Natural killer cell (primary cell): ENCODE measurements at regions not wholly inside any gene's neighbourhood (a gene's known extent, or its start where the extent isn't known, plus 50 kb on each side); places are given as distances from the start of the nearest gene placed in this dataset.

Source experiments
- ATAC-seq, 3 donors: fragments of 150-1000 bp in 2 of 3; fragments of 200-7000 bp in 1 of 3; cut with Tn5 transposase; 1 replicate in 1 of 3; 2 replicates in 2 of 3; pipeline ENCODE4 v1.10.0; 2021; ENCODE audit warnings: mild to moderate bottlenecking in 2 of 3, moderate library complexity in 2 of 3
- DNase-seq, 2 donors: peaks; one replicate each; pipeline versions ENCODE4 v3.0.0 to v3.0.0-alpha.2; 2013 to 2021; ENCODE audit warnings: mixed read lengths in 1 of 2
- H3K27ac ChIP-seq: one replicate; pipeline ENCODE4 v1.5.1; 2013; ENCODE audit warnings: mild to moderate bottlenecking, low read length
- H3K27me3 ChIP-seq: one replicate; pipeline ENCODE4 v1.6.1; 2013; ENCODE audit warnings: low read length; ENCODE audit not compliant: control insufficient read depth, insufficient read depth
- H3K36me3 ChIP-seq: one replicate; pipeline ENCODE4 v1.6.1; 2013; ENCODE audit warnings: low read length; ENCODE audit not compliant: control insufficient read depth, insufficient read depth
- H3K4me1 ChIP-seq: one replicate; pipeline ENCODE4 v1.6.1; 2013; ENCODE audit warnings: low read length; ENCODE audit not compliant: control insufficient read depth, insufficient read depth
- H3K4me3 ChIP-seq: one replicate; pipeline ENCODE4 v1.5.1; 2013; ENCODE audit warnings: low read length
- H3K9me3 ChIP-seq: one replicate; pipeline ENCODE4 v1.6.1; 2013; ENCODE audit warnings: low read length; ENCODE audit not compliant: control insufficient read depth, insufficient read depth
- H3K27ac Mint-ChIP-seq, 2 donors: one replicate each; pipeline ENCODE4 v1.8.0; 2022; ENCODE audit warnings: mild to moderate bottlenecking in 2 of 2, mixed read lengths in 2 of 2, moderate library complexity in 1 of 2
- H3K27me3 Mint-ChIP-seq, 2 donors: one replicate each; pipeline ENCODE4 v1.8.0; 2022; ENCODE audit warnings: low read depth in 2 of 2, mixed read lengths in 2 of 2
- H3K36me3 Mint-ChIP-seq: one replicate; pipeline ENCODE4 v1.8.0; 2022; ENCODE audit warnings: mixed read lengths
- H3K4me1 Mint-ChIP-seq, 2 donors: one replicate each; pipeline ENCODE4 v1.8.0; 2022; ENCODE audit warnings: mixed read lengths in 2 of 2
- H3K4me3 Mint-ChIP-seq: one replicate; pipeline ENCODE4 v1.8.0; 2022; ENCODE audit warnings: mild to moderate bottlenecking, moderate library complexity, mixed read lengths
- H3K9me3 Mint-ChIP-seq, 2 donors: one replicate each; pipeline ENCODE4 v1.8.0; 2022; ENCODE audit warnings: mixed read lengths in 2 of 2
- CTCF ChIP-seq: fragments of 200-600 bp; IDR thresholded peaks from one replicate; pipeline ENCODE4 v1.8.0; 2022; ENCODE audit warnings: antibody characterized with exemption
- WGBS: methylation state at CpG from one replicate; pipeline ENCODE4 v1.1.7; 2013; ENCODE audit warnings: missing lambda C conversion rate; ENCODE audit not compliant: insufficient coverage; 5-methylcytosine and 5-hydroxymethylcytosine counted together
- intact Hi-C: fragments of 100-400 bp; cut with micrococcal nuclease; formaldehyde crosslinking; loops from one replicate; pipeline ENCODE4 v1.14.2; 2022

GRCh38 chr5:82336959-82337351 is 58.8 kb upstream of the RPS23 start:
- no peaks in the 10 kb centered on the region for H3K36me3 Mint-ChIP-seq
- ATAC-seq (no peak), DNase-seq (no peak)
- no peaks in the 10 kb centered on the region for H3K9me3 Mint-ChIP-seq
- Histone ChIP-seq H3K4me1 (no peaks in the 10 kb centered on the region), H3K9me3 (no peaks in the 10 kb centered on the region), H3K4me3 (no peak overlapping the region), H3K27me3 (no peaks in the 10 kb centered on the region), H3K27ac (no peak overlapping the region), H3K36me3 (no peaks in the 10 kb centered on the region)
- no peak overlapping the region for H3K27ac Mint-ChIP-seq
- no peak overlapping the region for H3K4me3 Mint-ChIP-seq
- WGBS: 93% methylated on average over 1 of the region's 1 CpG
- no peak for TF ChIP-seq CTCF
- H3K27me3 Mint-ChIP-seq: no peaks in the 10 kb centered on the region
- intact Hi-C loops: no loop called here
- no peaks in the 10 kb centered on the region for H3K4me1 Mint-ChIP-seq

- no peak for DNase-seq
- intact Hi-C loops: no loop called here
- H3K4me1 ChIP-seq: no peaks in the 10 kb centered on the region
- Mint-ChIP-seq H3K27me3 (no peaks in the 10 kb centered on the region), H3K4me3 (no peak overlapping the region), H3K36me3 (no peaks in the 10 kb centered on the region), H3K4me1 (no peaks in the 10 kb centered on the region), H3K27ac (no peak overlapping the region), H3K9me3 (no peaks in the 10 kb centered on the region)
- no peak for TF ChIP-seq CTCF
- H3K27ac ChIP-seq: no peak overlapping the region
- 97% methylated on average over 3 of the region's 3 CpGs for WGBS
- H3K4me3 ChIP-seq: no peak overlapping the region
- no peak for ATAC-seq
- no peaks in the 10 kb centered on the region for H3K9me3 ChIP-seq
- no peaks in the 10 kb centered on the region for H3K36me3 ChIP-seq
- no peaks in the 10 kb centered on the region for H3K27me3 ChIP-seq
Observed at GRCh38 chr5:82336226-82336958, 58.2 kb upstream of the RPS23 start.

GRCh38 chr5:82335806-82336205 is 57.7 kb upstream of the RPS23 start:
- TF ChIP-seq CTCF: no peak
- intact Hi-C loops: no loop called here

GRCh38 chr5:82334856-82335255 is 56.7 kb upstream of the RPS23 start:
- TF ChIP-seq CTCF: no peak
- peaks cover 0 to 3% of the 10 kb centered on the region in 2 donors for H3K27me3 Mint-ChIP-seq
- DNase-seq (no peak), ATAC-seq (no peak)
- H3K27ac Mint-ChIP-seq: no peak overlapping the region
- Histone ChIP-seq H3K36me3 (no peaks in the 10 kb centered on the region), H3K4me1 (no peaks in the 10 kb centered on the region), H3K9me3 (no peaks in the 10 kb centered on the region), H3K27me3 (no peaks in the 10 kb centered on the region), H3K4me3 (no peak overlapping the region), H3K27ac (no peak overlapping the region)
- H3K36me3 Mint-ChIP-seq: no peaks in the 10 kb centered on the region
- H3K4me1 Mint-ChIP-seq: no peaks in the 10 kb centered on the region
- intact Hi-C loops: no loop called here
- no peak overlapping the region for H3K4me3 Mint-ChIP-seq
- H3K9me3 Mint-ChIP-seq: no peaks in the 10 kb centered on the region
- 54% methylated on average over 3 of the region's 4 CpGs for WGBS

More at GRCh38 chr5:82335806-82336205, 57.7 kb upstream of the RPS23 start:
- WGBS: 88% methylated on average over 5 of the region's 5 CpGs
- Mint-ChIP-seq H3K9me3 (no peaks in the 10 kb centered on the region), H3K4me1 (no peaks in the 10 kb centered on the region), H3K27ac (no peak overlapping the region), H3K4me3 (no peak overlapping the region), H3K36me3 (no peaks in the 10 kb centered on the region), H3K27me3 (no peaks in the 10 kb centered on the region)
- no peaks in the 10 kb centered on the region for H3K9me3 ChIP-seq
- DNase-seq: no peak
- H3K27me3 ChIP-seq: no peaks in the 10 kb centered on the region
- H3K36me3 ChIP-seq: no peaks in the 10 kb centered on the region
- no peak overlapping the region for H3K4me3 ChIP-seq
- H3K27ac ChIP-seq: no peak overlapping the region
- no peaks in the 10 kb centered on the region for H3K4me1 ChIP-seq
- no peak for ATAC-seq
